ENCODE measurements at regions not wholly inside any gene's neighbourhood (a gene's known extent, or its start where the extent isn't known, plus 50 kb on each side); places are given as distances from the start of the nearest gene placed in this dataset.

GRCh38 chr1:173301507-173301906 lies 94.4 kb upstream of the TNFSF4 start:
- RAD21 ChIA-PET (ENCODE audit: low non-redundant PET in 1 of 2, low total read pairs in 2 of 2, uncharacterized antibody in 2 of 2, unreplicated experiment in 2 of 2) = no interaction called here
- no peaks in the 10 kb centered on the region for H3K79me2 ChIP-seq (ENCODE audit: insufficient read depth, low read length)
- ATAC-seq (no peak), DNase-seq (ENCODE audit: low read depth, low spot score) (no peak)
- H3K9me3 ChIP-seq (ENCODE audit: control insufficient read depth in 1 of 2, insufficient read depth in 1 of 2, low read depth in 1 of 2, low read length in 2 of 2) = no peaks in the 10 kb centered on the region
- H2AFZ ChIP-seq (ENCODE audit: low read depth, low read length, poor library complexity, severe bottlenecking) = no peak overlapping the region
- H3K4me3 ChIP-seq (replicated peaks in 1 of 2; ENCODE audit: low read depth in 1 of 2, low read length in 2 of 2) = no peak overlapping the region
- no peak overlapping the region for H3K27ac ChIP-seq (ENCODE audit: low read depth, low read length)
- H3K9ac ChIP-seq (ENCODE audit: low read length) = no peak overlapping the region
- CTCF ChIA-PET = no interaction called here
- no peaks in the 10 kb centered on the region for H3K4me1 ChIP-seq (ENCODE audit: control insufficient read depth in 1 of 2, insufficient read depth in 2 of 2, low read length in 2 of 2)
- no TSS peak for BruUV-seq (replicated peaks)
- TF ChIP-seq YY1 (IDR thresholded peaks at IDR 0.05; ENCODE audit: extremely low read depth, insufficient replicate concordance, low read depth, low read length) (no peak), ZNF274 (IDR thresholded peaks at IDR 0.05; ENCODE audit: low read depth, low read length) (no peak), MAX (IDR thresholded peaks at IDR 0.05) (no peak), EGR1 (IDR thresholded peaks at IDR 0.05; ENCODE audit: low read depth) (no peak), ELF1 (IDR thresholded peaks at IDR 0.05; ENCODE audit: borderline replicate concordance, low read depth) (no peak), SRF (IDR thresholded peaks at IDR 0.05; ENCODE audit: low read depth) (no peak), EZH2phosphoT487 (IDR thresholded peaks at IDR 0.05; ENCODE audit: borderline replicate concordance) (no peak), EZH2 (IDR thresholded peaks at IDR 0.05) (no peak), TCF7L2 (IDR thresholded peaks at IDR 0.05; ENCODE audit: borderline replicate concordance, extremely low read depth, insufficient read depth, insufficient read length) (no peak), POLR2A (IDR thresholded peaks at IDR 0.05; ENCODE audit: borderline replicate concordance, extremely low read depth, insufficient read depth, insufficient read length) (no peak), CBX3 (IDR thresholded peaks at IDR 0.05; ENCODE audit: low read depth) (no peak)
- TF ChIP-seq, protein P1, sequence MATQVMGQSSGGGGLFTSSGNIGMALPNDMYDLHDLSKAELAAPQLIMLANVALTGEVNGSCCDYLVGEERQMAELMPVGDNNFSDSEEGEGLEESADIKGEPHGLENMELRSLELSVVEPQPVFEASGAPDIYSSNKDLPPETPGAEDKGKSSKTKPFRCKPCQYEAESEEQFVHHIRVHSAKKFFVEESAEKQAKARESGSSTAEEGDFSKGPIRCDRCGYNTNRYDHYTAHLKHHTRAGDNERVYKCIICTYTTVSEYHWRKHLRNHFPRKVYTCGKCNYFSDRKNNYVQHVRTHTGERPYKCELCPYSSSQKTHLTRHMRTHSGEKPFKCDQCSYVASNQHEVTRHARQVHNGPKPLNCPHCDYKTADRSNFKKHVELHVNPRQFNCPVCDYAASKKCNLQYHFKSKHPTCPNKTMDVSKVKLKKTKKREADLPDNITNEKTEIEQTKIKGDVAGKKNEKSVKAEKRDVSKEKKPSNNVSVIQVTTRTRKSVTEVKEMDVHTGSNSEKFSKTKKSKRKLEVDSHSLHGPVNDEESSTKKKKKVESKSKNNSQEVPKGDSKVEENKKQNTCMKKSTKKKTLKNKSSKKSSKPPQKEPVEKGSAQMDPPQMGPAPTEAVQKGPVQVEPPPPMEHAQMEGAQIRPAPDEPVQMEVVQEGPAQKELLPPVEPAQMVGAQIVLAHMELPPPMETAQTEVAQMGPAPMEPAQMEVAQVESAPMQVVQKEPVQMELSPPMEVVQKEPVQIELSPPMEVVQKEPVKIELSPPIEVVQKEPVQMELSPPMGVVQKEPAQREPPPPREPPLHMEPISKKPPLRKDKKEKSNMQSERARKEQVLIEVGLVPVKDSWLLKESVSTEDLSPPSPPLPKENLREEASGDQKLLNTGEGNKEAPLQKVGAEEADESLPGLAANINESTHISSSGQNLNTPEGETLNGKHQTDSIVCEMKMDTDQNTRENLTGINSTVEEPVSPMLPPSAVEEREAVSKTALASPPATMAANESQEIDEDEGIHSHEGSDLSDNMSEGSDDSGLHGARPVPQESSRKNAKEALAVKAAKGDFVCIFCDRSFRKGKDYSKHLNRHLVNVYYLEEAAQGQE (IDR thresholded peaks at IDR 0.05; ENCODE audit: low read depth) = no peak
- H3K36me3 ChIP-seq (ENCODE audit: control insufficient read depth in 1 of 2, insufficient read depth in 2 of 2, low read length in 2 of 2) = no peaks in the 10 kb centered on the region
- POLR2A ChIA-PET = interaction anchor here (0.6 kb wide), 1 partner anchor 46 kb away, joined by 3 read pairs; no protein-coding TSS in a partner anchor
- no peaks in the 10 kb centered on the region for H4K20me1 ChIP-seq (ENCODE audit: insufficient read depth)
- intact Hi-C loops (cut with micrococcal nuclease) = no loop called here
- no peaks in the 10 kb centered on the region for H3K27me3 ChIP-seq (ENCODE audit: insufficient read depth, low read length)
- H3K4me2 ChIP-seq (ENCODE audit: low read length) = no peak overlapping the region
- H3K9me2 ChIP-seq (ENCODE audit: insufficient read depth) = no peaks in the 10 kb centered on the region
